GM12872 (cell line): ENCODE measurements at regions not wholly inside any gene's neighbourhood (a gene's known extent, or its start where the extent isn't known, plus 50 kb on each side); places are given as distances from the start of the nearest gene placed in this dataset.

Experiments used
- CTCF ChIP-seq: IDR thresholded peaks from 3 replicates; pipeline ENCODE4 v1.5.1; 2011; ENCODE audit warnings: low read depth, mild to moderate bottlenecking, low read length, moderate library complexity; ENCODE audit not compliant: insufficient read depth

GRCh38 chrY:7334449-7334848 lies 422.9 kb upstream of the AMELY start:
- no peak for TF ChIP-seq CTCF

GRCh38 chrY:7326296-7327246 lies 415.0 kb upstream of the AMELY start:
- TF ChIP-seq CTCF, result no peak

- TF ChIP-seq CTCF, result no peak
Measured at GRCh38 chrY:7325531-7325930, 414.0 kb upstream of the AMELY start.

GRCh38 chrY:7320751-7321150 lies 409.2 kb upstream of the AMELY start:
- TF ChIP-seq CTCF, result no peak

- TF ChIP-seq CTCF, result no peak
Measured at GRCh38 chrY:7318122-7318521, 406.6 kb upstream of the AMELY start.

- no peak for TF ChIP-seq CTCF
Measured at GRCh38 chrY:7317571-7317970, 406.0 kb upstream of the AMELY start.

GRCh38 chrY:7310482-7311269 lies 399.1 kb upstream of the AMELY start:
- no peak for TF ChIP-seq CTCF
